ENCODE measurements at regions not wholly inside any gene's neighbourhood (a gene's known extent, or its start where the extent isn't known, plus 50 kb on each side); places are given as distances from the start of the nearest gene placed in this dataset.

- DNase-seq = no peak
Observed at GRCh38 chr10:75347186-75347585, 54.4 kb downstream of the ZNF503 start.

- no peak for DNase-seq
Observed at GRCh38 chr10:75345738-75346137, 55.8 kb downstream of the ZNF503 start.

GRCh38 chr10:75344170-75344569 lies 57.4 kb downstream of the ZNF503 start:
- no peak for DNase-seq

- no peak for DNase-seq
Observed at GRCh38 chr10:75342397-75342796, 59.2 kb downstream of the ZNF503 start.

- DNase-seq = no peak
Observed at GRCh38 chr10:75335983-75336382, 65.6 kb downstream of the ZNF503 start.

GRCh38 chr10:75335191-75335590 lies 66.4 kb downstream of the ZNF503 start:
- DNase-seq = no peak

GRCh38 chr10:75334720-75335119 lies 66.8 kb downstream of the ZNF503 start:
- no peak for DNase-seq

- no peak for DNase-seq
Observed at GRCh38 chr10:75332081-75332480, 69.5 kb downstream of the ZNF503 start.

- DNase-seq = no peak
Observed at GRCh38 chr10:75331081-75331480, 70.5 kb downstream of the ZNF503 start.

- no peak for DNase-seq
Observed at GRCh38 chr10:75329190-75329745, 72.3 kb downstream of the ZNF503 start.

- no peak for DNase-seq
Observed at GRCh38 chr10:75326306-75326705, 75.3 kb downstream of the ZNF503 start.

- DNase-seq = no peak
Observed at GRCh38 chr10:75319274-75319673, 82.3 kb downstream of the ZNF503 start.

- no peak for DNase-seq
Observed at GRCh38 chr10:75314570-75314969, 78.8 kb upstream of the COMTD1 start.

GRCh38 chr10:75312440-75312839 lies 76.7 kb upstream of the COMTD1 start:
- DNase-seq = no peak

GRCh38 chr10:75305675-75306074 lies 69.9 kb upstream of the COMTD1 start:
- no peak for DNase-seq

- no peak for DNase-seq
Observed at GRCh38 chr10:75304741-75305390, 69.1 kb upstream of the COMTD1 start.

GRCh38 chr10:75304313-75304712 lies 68.6 kb upstream of the COMTD1 start:
- no peak for DNase-seq

- DNase-seq = no peak
Observed at GRCh38 chr10:75303045-75303777, 67.5 kb upstream of the COMTD1 start.

GRCh38 chr10:75302029-75302428 lies 66.3 kb upstream of the COMTD1 start:
- DNase-seq = no peak

GRCh38 chr10:75297021-75297599 lies 61.4 kb upstream of the COMTD1 start:
- no peak for DNase-seq

GRCh38 chr10:75295868-75296441 lies 60.2 kb upstream of the COMTD1 start:
- no peak for DNase-seq

- peak; percentile 29 for DNase-seq
Observed at GRCh38 chr10:75294866-75295701, 59.3 kb upstream of the COMTD1 start.

- DNase-seq = no peak
Observed at GRCh38 chr10:75294518-75294865, 58.7 kb upstream of the COMTD1 start.
